HS-27A (cell line): ENCODE measurements at regions not wholly inside any gene's neighbourhood (a gene's known extent, or its start where the extent isn't known, plus 50 kb on each side); places are given as distances from the start of the nearest gene placed in this dataset.

ENCODE experiments used
- DNase-seq: peaks from one replicate; pipeline ENCODE4 v3.0.0-alpha.2; 2012; ENCODE audit warnings: low read depth, missing footprints

- DNase-seq: no peak
These were observed 803.9 kb downstream of the C4orf33 start for GRCh38 chr4:129899849-129900248.

- no peak for DNase-seq
These were observed 804.5 kb downstream of the C4orf33 start for GRCh38 chr4:129900430-129900953.

GRCh38 chr4:129901205-129901604 lies 805.3 kb downstream of the C4orf33 start:
- DNase-seq: no peak

GRCh38 chr4:129903861-129904260 lies 807.9 kb downstream of the C4orf33 start:
- DNase-seq: no peak

GRCh38 chr4:129905256-129905655 lies 809.3 kb downstream of the C4orf33 start:
- DNase-seq: no peak

- no peak for DNase-seq
These were observed 812.2 kb downstream of the C4orf33 start for GRCh38 chr4:129908117-129908516.

GRCh38 chr4:129916991-129917390 lies 821.0 kb downstream of the C4orf33 start:
- DNase-seq: no peak

GRCh38 chr4:129917651-129918050 lies 821.7 kb downstream of the C4orf33 start:
- no peak for DNase-seq

GRCh38 chr4:129926936-129927335 lies 831.0 kb downstream of the C4orf33 start:
- DNase-seq: no peak

- no peak for DNase-seq
These were observed 833.1 kb downstream of the C4orf33 start for GRCh38 chr4:129929052-129929451.

GRCh38 chr4:129929984-129930383 lies 834.0 kb downstream of the C4orf33 start:
- DNase-seq: no peak

GRCh38 chr4:129950217-129950616 lies 854.3 kb downstream of the C4orf33 start:
- no peak for DNase-seq

GRCh38 chr4:129966175-129966574 lies 870.2 kb downstream of the C4orf33 start:
- DNase-seq: no peak

GRCh38 chr4:129968366-129968765 lies 872.4 kb downstream of the C4orf33 start:
- DNase-seq: no peak

GRCh38 chr4:129968778-129969177 lies 872.8 kb downstream of the C4orf33 start:
- no peak for DNase-seq

- DNase-seq: no peak
These were observed 874.8 kb downstream of the C4orf33 start for GRCh38 chr4:129970801-129971200.

GRCh38 chr4:129971419-129971818 lies 875.5 kb downstream of the C4orf33 start:
- no peak for DNase-seq

GRCh38 chr4:129972257-129972656 lies 876.3 kb downstream of the C4orf33 start:
- no peak for DNase-seq

- DNase-seq: no peak
These were observed 878.8 kb downstream of the C4orf33 start for GRCh38 chr4:129974730-129975129.

- no peak for DNase-seq
These were observed 882.4 kb downstream of the C4orf33 start for GRCh38 chr4:129978315-129978714.

GRCh38 chr4:129988957-129989356 lies 893.0 kb downstream of the C4orf33 start:
- DNase-seq: no peak

- no peak for DNase-seq
These were observed 898.8 kb downstream of the C4orf33 start for GRCh38 chr4:129994715-129995114.

- DNase-seq: no peak
These were observed 902.6 kb downstream of the C4orf33 start for GRCh38 chr4:129998436-129999150.

- no peak for DNase-seq
These were observed 903.2 kb downstream of the C4orf33 start for GRCh38 chr4:129999156-129999555.
